ENCODE measurements at regions not wholly inside any gene's neighbourhood (a gene's known extent, or its start where the extent isn't known, plus 50 kb on each side); places are given as distances from the start of the nearest gene placed in this dataset.

GRCh38 chr16:35425270-35425669, 1965.9 kb downstream of the TP53TG3F start:
- H3K56ac ChIP-seq (ENCODE audit: insufficient read length, low read depth, low read length) = no peak overlapping the region
- no peak overlapping the region for H3K4me2 ChIP-seq (ENCODE audit: insufficient read depth, insufficient read length, low read length)
- no peaks in the 10 kb centered on the region for H3K79me1 ChIP-seq (ENCODE audit: insufficient read depth, low read depth, low read length, poor library complexity, severe bottlenecking)
- no peak overlapping the region for H3K18ac ChIP-seq (ENCODE audit: insufficient read length, low read depth, low read length)
- no peak overlapping the region for H2BK20ac ChIP-seq (ENCODE audit: low read depth, low read length, poor library complexity, severe bottlenecking)
- H3K9me3 ChIP-seq (ENCODE audit: control insufficient read depth, low read depth, low read length) = peaks cover 84% of the 10 kb centered on the region
- no peak overlapping the region for H3K14ac ChIP-seq (ENCODE audit: insufficient read depth, low read length)
- H3K9ac ChIP-seq (ENCODE audit: extremely low read depth, insufficient read length, low read length) = no peak overlapping the region
- H3K4me1 ChIP-seq (ENCODE audit: insufficient read depth, low read length) = no peaks in the 10 kb centered on the region
- no peak overlapping the region for H4K91ac ChIP-seq (ENCODE audit: insufficient read length, low read depth, low read length)
- no peaks in the 10 kb centered on the region for H3K27me3 ChIP-seq (ENCODE audit: insufficient read depth, low read length)
- no peak overlapping the region for H2AK5ac ChIP-seq (ENCODE audit: insufficient read length, low read length)
- H3K9me3 Mint-ChIP-seq = peaks cover 77 to 83% of the 10 kb centered on the region in 2 experiments
- H3K23ac ChIP-seq (ENCODE audit: insufficient read length, low read depth, low read length) = no peak overlapping the region
- no peak overlapping the region for H2BK12ac ChIP-seq (ENCODE audit: insufficient read length, low read depth, low read length)
- no peak overlapping the region for H3K4me3 Mint-ChIP-seq
- H4K8ac ChIP-seq (replicated peaks; ENCODE audit: insufficient read length, low read depth, low read length) = no peak overlapping the region
- H2BK15ac ChIP-seq (ENCODE audit: low read depth, low read length) = no peak overlapping the region
- no peaks in the 10 kb centered on the region for H4K20me1 ChIP-seq (ENCODE audit: control insufficient read depth, insufficient read depth, insufficient read length)
- H2BK120ac ChIP-seq (ENCODE audit: low read depth, low read length, poor library complexity, severe bottlenecking) = no peak overlapping the region
- no peaks in the 10 kb centered on the region for H3K27me3 Mint-ChIP-seq (ENCODE audit: low read depth)
- no peak overlapping the region for H3K27ac ChIP-seq (ENCODE audit: insufficient read length, low read depth, low read length)
- H2AFZ ChIP-seq (ENCODE audit: low read length) = no peak overlapping the region
- H3K79me2 ChIP-seq (ENCODE audit: insufficient read depth, low read length) = no peaks in the 10 kb centered on the region
- H3K36me3 Mint-ChIP-seq (ENCODE audit: insufficient read depth in 1 of 3, low read depth in 3 of 3) = peaks cover 3 to 32% (median 8%) of the 10 kb centered on the region in 3 experiments; a peak in 6 of 7 replicates
- no peaks in the 10 kb centered on the region for H3K4me1 Mint-ChIP-seq
- no peak for DNase-seq
- no peak overlapping the region for H3K4ac ChIP-seq (ENCODE audit: low read depth, low read length)
- H2BK5ac ChIP-seq (ENCODE audit: insufficient read length, low read length) = no peak overlapping the region
- no peak overlapping the region for H3T11ph ChIP-seq (ENCODE audit: low read length)
- no peaks in the 10 kb centered on the region for H3K23me2 ChIP-seq (ENCODE audit: insufficient read length, low read depth, low read length, poor library complexity, severe bottlenecking)
- H4K5ac ChIP-seq (ENCODE audit: insufficient read length, low read depth, low read length) = no peak overlapping the region
- TF ChIP-seq CTCF (conservative IDR thresholded peaks at IDR 0.05) = no peak
- H3K27ac Mint-ChIP-seq = no peak overlapping the region
- WGBS (ENCODE audit: extremely low coverage, insufficient read length, low lambda C conversion rate) = no CpG with 5 or more reads among the region's 32 CpGs

All from H9 (cell line).